Left lobe of liver (tissue), 2 donors: ENCODE measurements at regions not wholly inside any gene's neighbourhood (a gene's known extent, or its start where the extent isn't known, plus 50 kb on each side); places are given as distances from the start of the nearest gene placed in this dataset.
"Not testable (repeated sequence)": the region's sequence is repeated elsewhere in the genome, so short reads cannot be mapped to it uniquely, and the experiment has no call there.

Source experiments
- ATAC-seq: fragments of 200-7000 bp; cut with Tn5 transposase; one replicate; pipeline ENCODE4 v1.9.1; 2020; ENCODE audit warnings: mild to moderate bottlenecking, moderate library complexity
- DNase-seq: peaks from one replicate; pipeline ENCODE4 v3.0.0-alpha.2; 2020; ENCODE audit warnings: low spot score
- donor health status: DM: no; HTN: no; CAD: no; lungs with moderate emphysema.
- donor health status: DM: no; HTN: yes; CAD: no.

DNA sequence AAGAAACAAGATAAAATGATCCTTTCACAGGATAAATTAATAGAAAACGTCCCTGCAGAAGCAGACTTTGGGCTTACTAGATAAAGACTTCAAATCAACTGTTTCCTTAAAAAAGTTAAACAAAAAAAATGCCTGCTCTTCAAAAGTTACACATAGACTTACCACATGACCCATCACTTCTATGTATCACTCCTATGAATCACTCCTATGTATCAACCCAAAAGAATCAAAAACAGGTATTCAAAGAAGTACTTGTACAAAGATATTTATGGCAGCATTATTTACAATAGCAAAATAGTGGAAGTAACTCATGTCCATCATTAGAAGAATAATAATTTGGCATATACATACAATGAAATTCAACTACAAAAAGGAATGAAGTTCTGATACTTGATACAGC is 56.3 kb upstream of the PRDM9 start:
- ATAC-seq (no peak), DNase-seq (no peak)

GRCh38 chr5:23450187-23450586 is 57.2 kb upstream of the PRDM9 start:
- DNase-seq, result no peak
- peak; percentile 68 for ATAC-seq

DNA sequence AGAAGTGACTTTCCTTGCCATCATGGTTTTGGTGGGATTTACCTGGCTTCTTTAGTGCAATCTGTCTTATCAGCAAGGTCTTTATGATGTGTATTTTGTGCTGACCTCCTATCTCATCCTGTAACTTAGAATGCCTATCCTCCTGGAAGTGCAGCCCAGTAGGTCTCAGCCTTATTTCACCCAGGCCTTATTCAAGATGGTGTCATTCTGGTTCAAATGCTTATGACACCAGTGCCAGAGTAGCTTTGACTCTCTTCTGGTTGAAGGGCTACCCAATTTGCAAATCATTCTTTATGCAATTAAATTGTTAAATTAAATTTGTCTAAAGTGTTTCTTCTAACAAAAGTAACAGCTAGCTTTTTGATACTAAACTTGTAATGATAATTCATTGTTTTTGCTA is 58.8 kb upstream of the PRDM9 start:
- no peak for DNase-seq

GRCh38 chr5:23446424-23446823 is 61.0 kb upstream of the PRDM9 start:
- ATAC-seq (peak; percentile 19), DNase-seq (no peak)

More for the DNA sequence above, 58.8 kb upstream of the PRDM9 start:
- no peak for ATAC-seq

- no peak for DNase-seq
- no peak for ATAC-seq
Measured at GRCh38 chr5:23445573-23445972, 61.8 kb upstream of the PRDM9 start.

GRCh38 chr5:23440703-23441102 is 66.7 kb upstream of the PRDM9 start:
- DNase-seq, result no peak
- ATAC-seq, result no peak

DNA sequence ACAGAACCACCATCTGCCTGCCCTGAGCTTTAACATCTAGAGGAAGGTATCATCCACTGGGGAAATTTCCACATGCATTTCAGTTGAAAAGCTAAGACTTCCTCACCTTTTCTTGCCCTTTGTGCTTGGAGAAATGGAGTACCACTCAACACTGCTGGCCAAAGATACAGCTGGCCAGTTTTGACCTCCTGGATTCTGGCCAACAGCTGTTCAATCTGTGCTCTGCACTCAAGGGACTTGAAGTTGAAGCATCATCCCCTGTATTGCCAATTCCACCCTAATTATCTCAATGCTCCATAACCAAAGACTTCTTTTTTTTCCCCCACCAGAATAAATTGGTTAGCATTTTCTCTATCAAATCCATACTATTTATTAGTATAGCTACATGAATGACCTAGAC is 70.4 kb upstream of the PRDM9 start:
- no peak for ATAC-seq

GRCh38 chr5:23433534-23434315 is 73.7 kb upstream of the PRDM9 start:
- ATAC-seq (no peak), DNase-seq (no peak)

More for the DNA sequence above, 70.4 kb upstream of the PRDM9 start:
- DNase-seq, result no peak

DNA sequence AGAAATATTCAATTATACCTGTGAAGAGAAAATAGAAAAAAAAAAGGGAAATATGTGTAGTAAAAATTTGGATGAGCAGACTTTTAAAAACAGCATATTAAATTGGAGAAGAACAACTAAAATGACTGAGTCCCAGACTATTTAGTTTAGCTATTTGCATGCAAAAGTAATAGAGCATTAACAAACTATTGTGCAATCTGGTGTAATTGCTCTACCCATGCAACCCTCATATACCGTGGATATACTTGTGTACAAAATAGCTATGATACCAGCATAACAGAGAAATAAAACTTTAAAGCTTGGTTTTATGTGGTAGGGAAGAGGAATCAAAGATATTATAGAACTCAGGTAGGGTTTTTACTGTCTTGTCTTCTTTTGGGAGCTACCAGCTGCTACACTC is 78.7 kb upstream of the PRDM9 start:
- no peak for ATAC-seq

DNA sequence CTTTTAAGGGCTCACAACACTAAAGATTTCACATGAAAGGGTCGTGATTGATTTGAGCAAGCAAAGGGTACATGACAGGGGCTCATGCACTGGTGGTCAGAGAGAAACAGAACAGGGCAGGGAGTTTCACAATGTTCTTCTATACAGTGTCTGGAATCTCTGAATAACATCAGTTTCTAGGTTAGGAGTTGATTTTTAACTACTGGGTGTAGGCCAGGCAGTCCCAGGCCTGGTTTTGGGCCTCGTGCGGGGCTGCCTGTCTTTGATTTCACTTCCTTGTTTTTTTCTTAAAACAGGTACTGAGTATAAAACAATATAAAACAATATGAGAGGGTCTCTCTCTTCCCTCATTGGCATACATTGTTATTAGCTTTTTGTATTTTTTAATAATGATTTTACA is 87.2 kb upstream of the PRDM9 start:
- DNase-seq (peak; percentile 54), ATAC-seq (peak; percentile 80)

More for the DNA sequence above, 78.7 kb upstream of the PRDM9 start:
- DNase-seq, result no peak

- ATAC-seq, result peak; percentile 83
Measured at GRCh38 chr5:23419115-23419514, 88.3 kb upstream of the PRDM9 start.

DNA sequence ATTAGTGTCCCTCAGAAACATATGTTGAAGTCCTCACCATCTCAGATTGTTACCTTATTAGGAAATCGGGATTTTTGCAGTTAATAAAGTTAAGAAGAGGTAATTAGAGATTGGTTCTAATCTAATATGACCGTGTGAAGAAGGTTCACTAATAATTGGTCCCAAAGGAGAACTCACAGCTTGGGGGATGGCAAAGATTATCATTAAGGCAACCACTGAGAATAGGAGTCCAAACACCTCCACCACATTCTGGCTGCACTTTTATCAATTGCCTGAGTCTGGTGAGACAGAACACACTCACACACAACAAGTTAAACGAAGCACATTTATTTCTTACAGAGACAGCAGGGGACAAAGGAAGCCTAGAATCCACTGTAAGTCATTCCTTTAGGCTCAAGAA is 94.9 kb upstream of the PRDM9 start:
- ATAC-seq (no peak), DNase-seq (no peak)

More at GRCh38 chr5:23419115-23419514, 88.3 kb upstream of the PRDM9 start:
- DNase-seq, result no peak

- ATAC-seq (no peak), DNase-seq (no peak)
Measured at GRCh38 chr5:23411994-23412393, 95.4 kb upstream of the PRDM9 start.

- DNase-seq (no peak), ATAC-seq (no peak)
Measured at GRCh38 chr5:23411200-23411599, 96.2 kb upstream of the PRDM9 start.

DNA sequence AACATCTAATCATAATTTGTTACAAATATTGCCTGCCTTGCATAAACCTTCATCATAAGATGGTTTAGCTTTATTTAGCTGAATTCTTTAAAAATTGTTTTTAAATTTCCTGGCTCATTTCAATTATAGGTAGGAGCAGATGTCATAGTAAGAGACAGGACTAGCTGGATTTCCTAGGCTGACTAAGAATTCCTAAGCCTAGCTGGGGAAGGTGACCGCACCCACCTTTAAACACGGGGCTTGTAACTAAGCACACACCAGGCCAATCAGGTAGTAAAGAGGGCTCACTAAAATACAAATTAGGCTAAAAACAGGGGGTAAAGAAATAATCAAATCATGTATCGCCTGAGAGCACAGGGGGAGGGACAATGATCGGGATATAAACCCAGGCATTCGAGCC is 96.6 kb upstream of the PRDM9 start:
- DNase-seq, ATAC-seq: not testable (repeated sequence)

DNA sequence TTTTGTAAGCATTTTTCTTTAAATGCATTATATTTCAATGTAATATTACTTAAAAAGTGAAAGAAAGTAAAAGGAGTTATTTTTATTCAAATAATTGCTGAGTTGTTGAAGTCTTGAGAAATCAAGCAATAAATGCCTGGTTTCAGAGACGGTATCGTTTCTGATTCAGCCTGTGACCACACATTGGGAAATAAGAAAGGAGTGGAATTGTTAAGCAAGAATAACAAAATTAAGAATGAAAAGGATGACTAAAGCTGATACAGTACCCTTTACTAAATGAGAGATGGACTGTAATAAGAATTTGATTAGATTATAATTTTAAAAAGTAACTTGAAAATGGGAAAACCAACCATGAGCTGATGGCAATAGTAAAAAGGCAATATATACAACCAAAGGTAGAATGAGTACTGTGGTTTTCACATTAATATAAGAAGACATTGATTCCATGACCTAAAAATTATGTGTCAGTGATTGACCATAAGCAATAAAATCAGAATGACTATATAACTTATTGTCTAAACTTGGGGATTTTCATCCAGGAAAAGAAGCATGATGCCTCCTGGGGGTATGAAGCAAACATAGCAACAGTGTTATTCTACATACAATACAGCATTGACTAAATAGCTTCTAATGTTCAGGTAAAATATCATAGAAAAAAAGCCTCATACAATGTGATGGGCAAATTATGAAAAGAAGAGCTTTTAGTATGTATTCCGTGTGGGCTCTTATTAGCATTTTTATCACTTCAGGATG is 101.9 kb upstream of the PRDM9 start:
- no peak for ATAC-seq
- no peak for DNase-seq

GRCh38 chr5:23402585-23402984 is 104.8 kb upstream of the PRDM9 start:
- DNase-seq, result no peak
- no peak for ATAC-seq

DNA sequence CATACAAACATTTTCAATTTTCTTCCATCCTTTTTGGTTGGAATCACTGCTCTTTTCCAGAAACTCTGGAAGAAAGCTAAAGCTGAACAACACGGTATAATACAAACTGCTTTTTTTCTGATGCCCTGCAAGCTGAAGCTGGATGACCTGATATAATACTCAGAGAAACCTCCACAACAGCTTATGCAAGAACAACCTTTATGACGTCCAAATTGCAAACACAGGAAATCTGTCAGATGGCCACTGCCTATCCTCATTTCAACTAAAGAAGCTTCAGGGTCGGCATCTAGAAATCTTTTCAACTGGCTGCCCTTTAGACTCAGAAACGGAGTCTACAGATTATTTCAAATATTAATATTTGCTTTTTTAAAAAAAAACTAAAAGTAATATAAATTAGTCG is 106.5 kb upstream of the PRDM9 start:
- no peak for DNase-seq
- peak; percentile 95 for ATAC-seq

GRCh38 chr5:23396346-23396745 is 111.1 kb upstream of the PRDM9 start:
- ATAC-seq, result no peak
- DNase-seq, result no peak

- DNase-seq (no peak), ATAC-seq (no peak)
Measured at GRCh38 chr5:23389291-23390101, 117.9 kb upstream of the PRDM9 start.

DNA sequence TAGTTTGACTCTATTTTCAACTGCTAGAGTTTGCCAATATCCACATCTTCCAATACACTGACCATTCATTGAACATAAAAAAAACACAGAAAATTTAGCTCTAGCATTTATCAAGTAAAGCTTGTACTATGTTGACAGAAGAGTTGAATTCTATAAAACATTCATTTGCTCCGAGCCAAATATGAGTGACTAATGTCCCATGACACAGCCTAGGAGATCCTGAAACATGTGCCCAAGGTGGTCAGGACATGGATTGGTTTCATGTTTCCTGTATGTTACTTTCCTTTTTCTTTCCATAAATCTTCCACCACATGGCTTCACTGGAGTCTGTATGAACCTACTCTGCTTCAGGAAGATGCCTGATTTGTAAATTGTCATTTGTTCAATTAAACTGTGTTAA is 122.4 kb upstream of the PRDM9 start:
- no peak for ATAC-seq
- DNase-seq, result no peak
